GM13976 (cell line): ENCODE measurements at regions not wholly inside any gene's neighbourhood (a gene's known extent, or its start where the extent isn't known, plus 50 kb on each side); places are given as distances from the start of the nearest gene placed in this dataset.

ENCODE experiments used
- DNase-seq: peaks from one replicate; pipeline ENCODE4 v3.0.0; 2012; ENCODE audit warnings: low spot score
- CTCF ChIP-seq: IDR thresholded peaks from 2 replicates; pipeline ENCODE4 v1.5.1; 2012; ENCODE audit warnings: borderline replicate concordance, mild to moderate bottlenecking; ENCODE audit not compliant: insufficient read depth; ENCODE audit errors: extremely low read depth, missing control alignments, control extremely low read depth
- in situ Hi-C: fragments of 300-500 bp; cut with MboI; formaldehyde crosslinking; loops from one replicate; pipeline ENCODE4 v1.12.0; 2022; ENCODE audit warnings: low sequenced_read_pairs, mixed read lengths, inconsistent platforms; ENCODE audit not compliant: unreplicated experiment

- no peak for DNase-seq
- TF ChIP-seq CTCF, result no peak
- in situ Hi-C loops, result no loop called here
These were observed 272.4 kb downstream of the CBLN1 start for GRCh38 chr16:49009204-49009603.

GRCh38 chr16:49003992-49004391 lies 277.6 kb downstream of the CBLN1 start:
- in situ Hi-C loops, result no loop called here
- no peak for TF ChIP-seq CTCF
- DNase-seq, result no peak

GRCh38 chr16:49003022-49003421 lies 278.6 kb downstream of the CBLN1 start:
- in situ Hi-C loops, result no loop called here
- DNase-seq, result no peak
- no peak for TF ChIP-seq CTCF

GRCh38 chr16:49000594-49000993 lies 281.0 kb downstream of the CBLN1 start:
- TF ChIP-seq CTCF, result no peak
- DNase-seq, result no peak
- in situ Hi-C loops, result no loop called here

GRCh38 chr16:48999508-48999907 lies 282.1 kb downstream of the CBLN1 start:
- in situ Hi-C loops, result no loop called here
- no peak for DNase-seq
- no peak for TF ChIP-seq CTCF

GRCh38 chr16:48999044-48999443 lies 282.6 kb downstream of the CBLN1 start:
- TF ChIP-seq CTCF, result no peak
- DNase-seq, result no peak

GRCh38 chr16:48997946-48998345 lies 283.7 kb downstream of the CBLN1 start:
- DNase-seq, result no peak
- TF ChIP-seq CTCF, result no peak
- in situ Hi-C loops, result no loop called here

More at GRCh38 chr16:48999044-48999443, 282.6 kb downstream of the CBLN1 start:
- in situ Hi-C loops, result no loop called here
